Posterior vena cava (tissue), 2 donors: ENCODE measurements at regions not wholly inside any gene's neighbourhood (a gene's known extent, or its start where the extent isn't known, plus 50 kb on each side); places are given as distances from the start of the nearest gene placed in this dataset.

Experiments used
- DNase-seq: peaks from one replicate; pipeline ENCODE4 v3.0.0-alpha.2; 2020; ENCODE audit warnings: low spot score
- intact Hi-C, 2 donors: fragments of 100-400 bp; cut with DNase I; formaldehyde crosslinking; loops; one replicate each; pipeline versions ENCODE4 v1.14.1 to v1.14.2; 2022 to 2023
- donor health status: DM: yes; HTN: yes; CAD: no.
- donor health status: DM: yes; HTN: yes; CAD: no.

DNA sequence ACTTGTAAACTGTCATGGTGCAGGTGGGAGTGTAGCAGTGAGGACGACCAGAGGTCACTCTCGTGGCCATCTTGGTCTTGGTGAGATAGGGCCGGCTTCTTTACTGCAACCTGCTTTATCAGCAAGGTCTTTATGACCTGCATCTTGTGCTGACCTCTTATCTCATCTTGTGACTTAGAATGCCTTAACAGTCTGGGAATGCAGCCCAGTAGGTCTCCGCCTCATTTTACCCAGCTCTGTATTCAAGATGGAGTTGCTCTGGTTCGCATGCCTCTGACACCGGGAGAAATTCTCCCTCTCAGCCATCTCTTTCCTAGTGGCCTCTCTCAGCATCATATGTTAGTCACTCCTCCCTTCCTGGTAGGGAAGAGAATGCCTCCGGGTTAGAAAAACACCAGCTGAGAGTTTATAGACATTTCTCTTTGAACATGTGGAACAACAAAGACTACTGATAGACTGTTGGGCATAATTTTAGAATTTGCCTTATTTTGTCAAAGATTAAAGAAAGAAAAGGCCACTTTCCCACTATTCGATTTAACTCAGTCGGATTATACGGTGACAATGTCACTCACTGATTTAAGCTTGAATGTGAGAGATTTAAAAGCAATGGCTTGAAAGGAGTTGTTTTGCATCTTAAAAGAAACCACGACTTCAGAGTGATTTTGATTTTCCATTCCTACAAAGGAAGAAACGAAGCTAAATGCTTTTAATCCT, 67.9 kb upstream of the SNX9 start:
- no peak for DNase-seq
- intact Hi-C loops: loop anchor here (5.0 to 10.0 kb wide), 3 partner anchors 70 to 128 kb away; partner anchors contain the start of gene SNX9 (in 1 of the 2)

DNA sequence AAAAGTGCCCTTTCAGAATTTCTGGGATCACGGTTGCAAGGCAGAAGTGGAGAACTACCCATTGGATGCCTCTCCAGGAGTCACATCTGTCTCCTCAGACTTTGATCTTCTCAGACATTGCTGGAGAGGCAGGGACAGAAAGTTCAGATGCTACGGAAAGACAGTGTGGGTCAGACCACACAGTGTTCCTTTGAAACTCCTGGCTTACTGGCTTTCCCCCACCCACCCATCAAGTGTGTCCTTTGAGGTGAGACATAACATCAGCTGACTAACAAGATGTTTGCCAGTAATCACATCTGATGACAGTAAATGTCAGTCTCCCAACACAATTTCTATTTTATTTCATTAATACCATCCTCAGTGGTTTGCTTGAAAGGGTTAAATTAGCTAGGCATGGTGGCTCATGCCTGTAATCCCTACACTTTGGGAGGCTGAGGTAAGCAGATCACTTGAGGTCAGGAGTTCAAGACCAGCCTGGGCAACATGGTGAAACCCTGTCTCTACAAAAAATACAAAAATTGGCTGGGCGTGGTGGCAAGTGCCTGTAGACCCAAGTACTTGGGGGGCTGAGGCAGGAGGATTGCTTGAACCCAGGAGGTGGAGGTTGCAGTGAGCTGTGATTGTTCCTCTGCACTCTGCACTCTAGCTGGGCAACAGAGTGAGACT, 67.2 kb upstream of the SNX9 start:
- intact Hi-C loops: loop anchor here (5.0 to 10.0 kb wide), 3 partner anchors 69 to 129 kb away; partner anchors contain the start of gene SNX9 (in 1 of the 2)
- no peak for DNase-seq

DNA sequence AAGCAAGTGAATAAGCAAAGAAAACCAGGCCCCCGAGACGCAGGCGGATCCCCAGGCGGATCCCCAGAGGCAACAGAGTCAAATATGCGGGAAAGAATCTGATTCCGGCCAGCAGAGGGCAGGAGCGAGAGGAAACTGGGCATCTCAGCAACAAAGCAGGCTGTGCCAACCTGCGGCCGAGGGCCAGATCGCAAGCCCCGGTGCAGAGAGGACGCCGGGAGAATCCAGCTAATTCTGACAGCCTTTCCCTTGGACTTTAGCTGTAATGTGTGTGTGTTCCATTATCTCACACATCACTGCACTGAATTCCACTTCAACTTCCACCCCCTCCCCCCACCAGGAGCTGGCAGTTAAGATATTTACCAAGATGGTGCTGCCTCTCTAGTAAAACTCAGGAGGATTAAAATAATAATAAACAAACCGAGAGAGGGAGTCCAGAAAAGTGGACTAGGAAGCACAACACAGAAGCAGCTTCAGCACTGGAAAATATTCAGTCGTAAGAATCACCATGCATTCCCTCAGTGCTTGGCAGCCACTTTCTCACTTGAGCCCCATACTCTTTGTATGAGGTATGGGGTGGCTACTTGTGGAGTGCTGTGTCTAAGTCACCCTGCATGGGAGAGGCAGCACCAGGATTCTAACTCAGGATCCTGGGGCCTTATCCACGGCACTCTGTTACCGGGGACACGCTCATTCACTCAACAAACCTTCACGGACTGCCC, 66.2 kb upstream of the SNX9 start:
- peak; percentile 95 for DNase-seq
- intact Hi-C loops: loop anchor here (5.0 to 10.0 kb wide), 3 partner anchors 68 to 130 kb away; partner anchors contain the start of gene SNX9 (in 1 of the 2)

DNA sequence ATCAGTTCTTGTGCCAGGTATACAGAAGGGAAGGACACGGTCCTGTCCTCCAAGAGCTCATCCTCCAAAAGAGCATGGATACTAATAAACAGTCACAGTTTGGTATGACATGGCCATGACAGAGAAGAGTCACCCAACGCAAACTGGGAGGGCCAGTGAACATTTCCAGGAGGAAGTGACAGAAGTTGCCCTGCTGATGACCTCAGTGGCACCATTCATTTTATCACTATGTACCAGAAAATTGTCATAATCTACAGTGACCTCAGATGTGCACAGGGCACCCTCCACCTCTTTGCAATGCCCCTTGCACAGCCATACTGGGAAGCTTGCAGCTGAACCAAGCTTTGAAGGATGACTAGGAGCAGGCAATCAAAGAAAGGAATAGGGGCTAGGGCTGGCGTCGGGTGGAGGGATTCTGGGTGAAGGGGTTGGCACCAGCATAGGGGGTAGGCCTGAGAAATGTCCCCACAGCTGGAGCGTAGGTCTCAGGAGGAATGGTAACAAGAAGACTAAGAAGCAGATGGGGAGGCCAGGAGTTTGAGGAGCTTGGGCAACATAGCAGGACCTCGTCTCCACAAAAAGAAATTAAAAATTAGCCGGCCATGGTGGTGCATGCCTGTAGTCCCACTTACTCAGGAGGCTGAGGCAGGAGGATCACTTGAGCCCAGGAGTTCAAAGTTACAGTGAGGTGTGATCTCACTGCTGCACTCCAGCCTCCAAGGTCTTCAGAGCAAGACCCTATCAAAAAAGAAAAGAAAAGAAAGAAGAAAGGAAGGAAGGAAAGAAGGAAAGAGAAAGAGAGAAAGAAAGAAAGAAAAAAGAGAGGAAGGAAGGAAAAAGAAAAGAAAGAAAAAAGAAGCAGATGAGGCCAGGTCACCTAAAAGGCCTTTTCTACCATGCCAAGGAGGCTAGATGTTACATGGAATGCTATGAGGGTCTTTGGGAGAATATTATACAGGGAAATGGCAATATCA, 65.3 kb upstream of the SNX9 start:
- no peak for DNase-seq
- intact Hi-C loops: loop anchor here (5.0 to 10.0 kb wide), 3 partner anchors 67 to 130 kb away; partner anchors contain the start of gene SNX9 (in 1 of the 2)

DNA sequence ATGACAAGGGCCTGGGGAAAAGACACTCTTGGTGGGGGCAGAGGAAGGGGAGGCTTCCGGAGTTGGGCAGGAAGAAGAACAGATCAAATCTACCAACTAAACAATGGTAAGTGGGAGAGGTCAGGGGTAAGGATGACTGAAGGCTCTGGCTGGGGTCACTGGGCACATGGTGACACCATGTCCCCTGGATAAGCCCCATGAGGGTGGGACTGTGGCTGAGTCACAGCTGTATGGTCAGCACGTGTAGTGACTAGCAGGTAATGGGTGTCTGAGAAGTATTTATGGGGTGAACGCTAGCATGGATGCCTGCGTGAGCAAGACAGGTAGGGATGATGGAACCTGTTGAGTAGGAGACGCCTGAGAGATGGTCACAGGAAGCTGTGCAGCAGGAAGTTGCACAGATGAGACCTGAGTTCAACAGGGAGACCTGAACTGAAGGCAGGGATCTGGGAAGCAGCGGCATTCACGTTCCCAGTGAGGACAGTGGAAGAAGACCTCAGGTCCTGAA, 64.5 kb upstream of the SNX9 start:
- DNase-seq: no peak
- intact Hi-C loops: loop anchor here (5.0 to 10.0 kb wide), 3 partner anchors 66 to 131 kb away; partner anchors contain the start of gene SNX9 (in 1 of the 2)

DNA sequence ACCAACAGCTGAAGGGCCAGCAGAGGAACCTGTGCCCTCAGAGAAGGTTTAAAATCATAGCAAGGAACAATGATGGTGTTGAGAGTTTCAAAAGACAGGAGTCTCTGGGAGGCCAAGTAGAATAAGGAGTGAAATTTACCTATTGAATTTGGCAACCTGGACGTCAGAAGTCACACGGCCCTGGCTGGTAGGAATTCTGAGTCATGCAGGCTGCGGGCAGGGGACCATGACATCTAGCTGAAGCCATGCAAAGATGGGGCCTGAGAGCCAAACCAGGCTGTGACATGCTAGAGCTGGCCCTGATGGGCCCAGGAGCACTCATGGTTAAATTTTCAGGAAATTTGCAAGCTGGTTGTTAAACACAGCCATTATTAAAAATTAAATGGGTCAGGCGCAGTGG, 64.0 kb upstream of the SNX9 start:
- intact Hi-C loops: loop anchor here (5.0 to 10.0 kb wide), 3 partner anchors 66 to 132 kb away; partner anchors contain the start of gene SNX9 (in 1 of the 2)
- DNase-seq: no peak

DNA sequence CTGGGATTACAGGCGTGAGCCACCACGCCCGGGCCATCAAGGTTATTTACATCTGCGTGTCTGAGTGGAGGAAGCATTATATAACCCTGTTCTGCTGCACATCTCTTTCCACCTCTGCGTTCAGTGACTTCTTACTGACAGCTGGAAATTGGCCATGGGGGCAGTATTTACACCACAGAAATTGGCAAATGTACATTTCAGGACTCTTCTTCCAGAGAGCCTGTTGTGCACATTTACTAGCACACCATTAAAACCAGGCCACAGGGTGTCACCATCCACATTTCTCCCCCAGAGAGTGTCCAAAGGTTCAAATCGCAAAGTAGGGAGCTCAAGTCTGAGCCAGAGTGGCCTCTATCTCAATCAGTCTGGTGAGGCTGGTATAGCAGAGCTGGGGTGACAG, 62.9 kb upstream of the SNX9 start:
- DNase-seq: no peak
- intact Hi-C loops: no loop called here

DNA sequence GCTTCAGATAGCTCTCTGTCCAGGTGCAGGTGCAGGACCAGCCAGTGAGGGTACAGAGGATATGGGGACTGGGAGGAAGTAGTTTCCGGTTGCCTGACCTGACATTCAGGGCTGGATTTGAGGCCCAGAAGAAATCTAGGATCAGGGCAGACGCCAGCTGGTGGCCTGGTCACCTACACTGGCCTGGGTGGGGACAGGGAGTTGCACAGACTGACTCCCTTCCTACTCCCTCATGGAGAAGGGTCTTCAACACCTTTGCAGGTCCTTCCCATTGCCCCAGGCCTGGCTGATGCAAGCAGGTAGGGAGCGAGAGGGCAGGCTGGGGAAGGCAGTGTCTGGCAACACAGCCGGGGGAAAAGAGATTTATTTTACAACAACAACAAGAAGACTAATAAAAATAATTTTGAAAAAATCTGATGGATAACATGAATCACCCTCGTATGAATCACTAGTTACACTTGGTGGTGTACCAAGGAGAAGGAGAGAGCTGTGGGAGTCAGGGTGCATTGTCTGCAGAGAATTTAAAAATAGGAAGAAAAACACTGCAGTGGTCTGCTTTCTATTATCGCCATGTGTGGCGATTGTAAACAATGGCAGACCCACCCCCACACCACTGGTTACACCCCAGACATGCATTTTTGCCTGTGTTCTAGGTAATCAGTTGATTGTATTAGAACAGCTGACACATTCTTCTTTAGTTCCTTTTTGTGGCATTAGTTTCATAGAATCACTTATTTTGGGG, 62.3 kb upstream of the SNX9 start:
- intact Hi-C loops: no loop called here
- no peak for DNase-seq

DNA sequence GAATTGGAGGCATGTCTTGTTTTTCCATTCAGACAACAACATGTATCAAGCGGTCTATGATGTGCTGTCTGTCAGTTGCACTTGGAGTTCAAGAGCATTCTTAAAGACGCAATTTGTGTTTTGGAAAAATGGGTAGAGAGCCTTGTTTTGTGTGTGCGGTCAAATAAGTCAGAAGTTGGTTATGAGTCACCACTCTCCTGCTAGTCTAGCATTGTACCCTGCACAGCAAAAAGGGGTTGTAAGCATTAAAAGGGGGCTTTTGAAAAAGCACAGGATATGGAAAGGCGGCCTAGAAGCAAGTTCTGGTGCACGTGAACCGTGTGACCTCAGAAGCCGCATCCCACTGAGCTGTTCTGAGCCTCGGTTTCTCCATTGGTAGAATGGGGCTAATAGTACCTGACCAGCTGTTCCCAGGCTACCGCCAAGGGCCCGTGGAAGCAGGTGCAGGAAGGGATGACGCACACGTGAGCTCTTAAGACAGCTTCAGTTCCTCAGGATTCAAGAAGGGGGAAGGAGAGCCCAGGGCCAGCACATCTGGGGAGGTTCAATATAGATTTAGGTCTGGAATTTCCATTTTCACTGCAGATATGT, 61.6 kb upstream of the SNX9 start:
- intact Hi-C loops: no loop called here
- DNase-seq: no peak

DNA sequence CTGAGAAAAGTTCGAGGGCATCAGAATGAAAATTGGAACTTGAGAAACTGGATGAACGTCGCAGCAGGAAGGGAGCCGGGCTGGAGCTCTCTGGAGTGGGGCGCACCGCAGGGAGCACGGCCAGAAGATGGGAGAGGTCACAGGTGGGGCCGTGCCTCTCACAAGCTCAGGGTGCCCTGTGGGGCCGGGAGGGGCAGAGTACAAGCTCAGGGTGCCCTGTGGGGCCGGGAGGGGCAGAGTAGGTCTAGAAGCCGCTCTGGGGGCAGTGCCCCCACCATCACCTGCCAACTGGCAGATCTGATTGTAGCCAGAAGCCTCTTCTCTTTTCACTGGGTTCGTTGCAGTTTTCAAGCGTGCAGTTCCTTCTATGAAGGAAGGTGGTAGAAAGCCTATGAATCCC, 61.1 kb upstream of the SNX9 start:
- DNase-seq: no peak
- intact Hi-C loops: no loop called here

DNA sequence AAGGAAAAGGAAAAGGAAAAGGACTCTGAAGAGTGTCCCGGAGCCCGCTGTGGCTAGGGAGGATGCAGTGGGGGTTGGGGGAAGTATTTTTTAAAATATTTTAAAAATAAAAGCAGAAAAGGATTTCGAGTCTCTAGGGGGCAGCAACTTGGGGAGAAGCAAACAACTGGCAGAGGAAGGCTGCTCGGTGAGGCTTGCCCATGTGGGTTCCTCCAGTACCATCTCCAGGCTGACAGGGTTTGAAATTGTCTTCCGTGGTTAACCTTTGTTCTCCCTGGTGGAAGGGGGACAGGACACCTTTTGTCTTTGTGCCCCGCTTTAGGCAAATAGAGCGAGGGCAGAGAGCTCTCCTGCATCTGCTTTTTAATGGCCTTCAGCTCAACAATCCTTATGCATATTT, 60.4 kb upstream of the SNX9 start:
- intact Hi-C loops: no loop called here
- no peak for DNase-seq

DNA sequence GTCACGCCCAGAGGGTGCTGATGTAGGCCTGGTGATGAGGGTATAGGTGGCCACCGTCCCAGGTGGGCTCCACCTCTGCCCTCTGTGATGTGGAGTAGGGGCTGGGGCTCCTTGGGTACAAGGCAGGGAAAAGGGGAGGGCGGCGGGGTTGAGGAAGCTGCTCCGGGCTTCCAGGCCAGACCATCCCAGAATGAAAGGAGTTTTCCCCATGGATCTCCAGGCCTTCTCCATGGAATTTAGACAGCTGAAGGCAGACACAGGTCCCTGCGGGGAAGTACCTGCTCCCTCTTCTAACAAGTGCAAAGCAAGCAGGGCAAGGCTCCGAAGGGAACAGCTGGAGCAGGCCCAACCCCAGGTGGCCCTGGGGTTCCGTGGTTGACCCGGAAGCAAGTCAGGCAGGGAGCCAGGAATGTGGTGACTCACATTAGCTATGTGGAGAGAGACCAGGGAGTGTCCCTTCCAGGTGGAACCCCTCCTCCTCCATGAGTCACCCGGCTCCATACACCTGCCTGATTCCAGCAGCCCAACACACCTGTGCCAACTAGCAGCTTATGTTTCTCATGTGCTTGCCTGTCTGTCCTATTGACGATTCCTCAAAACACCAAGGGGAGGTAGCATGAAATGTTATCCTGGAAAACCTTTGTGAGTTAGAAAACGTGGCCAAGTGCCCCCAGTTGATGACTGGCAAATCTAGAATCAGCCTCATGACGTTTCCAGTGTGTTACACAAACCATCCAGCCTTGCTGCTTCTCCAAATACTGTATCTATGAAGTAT, 59.7 kb upstream of the SNX9 start:
- DNase-seq: no peak
- intact Hi-C loops: no loop called here

DNA sequence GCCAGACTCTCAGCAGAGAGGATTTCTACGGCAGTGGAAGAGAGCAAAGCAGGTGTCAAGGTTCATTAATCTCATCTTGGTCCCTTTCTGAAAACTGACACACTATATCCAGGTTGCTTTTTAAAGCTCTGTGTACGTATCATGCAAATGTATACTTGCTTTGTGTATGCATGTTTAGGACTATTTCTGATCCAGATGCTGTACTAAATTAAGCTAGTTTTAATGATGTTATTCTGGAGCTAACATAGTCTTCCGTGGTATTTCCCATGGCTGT, 59.2 kb upstream of the SNX9 start:
- intact Hi-C loops: no loop called here
- no peak for DNase-seq

DNA sequence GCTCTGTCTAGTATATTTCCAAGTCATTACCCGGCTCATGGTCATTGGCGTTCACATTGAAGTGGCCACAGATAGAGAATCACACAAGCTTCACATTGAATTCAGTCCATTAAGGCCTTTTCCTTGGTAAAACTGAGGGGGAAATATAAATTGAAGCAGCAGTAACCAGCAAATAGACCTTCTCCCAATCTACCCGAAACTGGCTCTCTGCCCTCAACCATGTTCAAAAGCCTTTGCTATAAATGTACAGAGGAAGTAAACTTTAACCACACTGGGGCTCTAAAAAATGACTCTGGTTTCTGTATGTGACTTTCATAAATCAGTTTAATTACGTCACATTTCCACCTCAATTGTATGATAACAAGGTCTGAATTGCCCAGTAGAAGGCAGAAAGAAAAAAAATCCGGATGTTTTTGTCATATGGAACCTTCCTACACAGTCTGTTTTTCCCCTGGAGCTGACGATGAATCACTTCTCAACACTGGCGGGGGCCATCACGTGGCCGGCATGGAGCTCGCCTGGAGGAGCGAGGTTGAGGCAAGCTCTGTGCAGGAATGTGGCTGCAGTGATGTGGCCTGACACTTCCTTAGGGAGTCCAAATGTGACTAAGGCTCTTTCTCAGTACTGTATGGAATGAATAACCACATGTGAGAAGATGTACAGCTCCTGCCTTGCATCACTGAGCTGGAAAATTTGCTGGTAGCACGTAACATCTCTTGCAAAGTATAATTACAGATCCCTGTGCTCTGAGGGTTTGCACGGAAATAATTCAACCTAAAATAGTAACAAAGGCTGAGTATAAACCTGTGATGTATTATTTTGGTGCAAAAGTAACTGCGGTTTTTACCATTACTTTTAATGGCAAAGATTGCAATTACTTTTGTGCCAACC, 58.6 kb upstream of the SNX9 start:
- peak; percentile 93 for DNase-seq
- intact Hi-C loops: no loop called here

DNA sequence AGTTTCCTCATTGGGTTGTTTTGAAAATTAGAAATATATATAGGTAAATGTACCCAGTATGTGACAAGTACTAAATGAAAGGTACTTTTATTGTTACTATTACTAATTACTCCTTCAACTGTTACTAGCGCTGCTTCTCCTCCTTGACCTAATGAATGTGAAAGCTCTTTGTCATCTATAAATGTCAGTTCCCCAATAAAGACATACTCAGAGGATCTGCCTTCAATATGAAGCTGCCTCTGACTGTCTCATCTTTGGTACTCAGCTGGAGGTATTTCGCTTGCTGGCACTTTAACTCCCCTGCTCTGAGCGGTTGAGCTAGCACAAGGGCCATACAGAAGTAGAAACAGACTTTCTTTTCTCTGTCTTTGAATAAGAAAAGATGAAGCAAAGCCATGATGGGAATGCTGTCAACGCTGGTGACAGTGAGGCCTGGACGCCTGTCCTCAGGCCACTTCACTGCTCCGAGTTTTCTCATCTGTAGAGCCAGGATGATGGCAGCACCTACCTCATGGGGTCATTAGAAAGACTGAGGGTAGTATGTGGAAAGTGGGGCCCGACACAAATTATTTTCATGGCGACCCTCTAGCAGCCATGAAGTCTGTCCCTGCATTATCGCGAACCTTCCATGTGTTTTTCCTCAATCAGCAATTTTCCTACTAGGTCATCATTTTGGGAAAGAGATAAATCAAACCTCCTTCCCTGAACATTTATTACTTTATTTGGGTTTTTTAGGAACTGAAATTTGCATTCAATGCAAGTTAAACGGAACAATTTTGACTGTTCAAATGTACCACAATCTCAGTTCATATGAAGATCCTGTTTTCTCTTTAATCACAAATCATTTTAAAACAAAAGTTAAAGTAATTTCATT, 55.9 kb upstream of the SNX9 start:
- DNase-seq: no peak
- intact Hi-C loops: no loop called here
